Kasumi-1 (cell line): ENCODE measurements at regions not wholly inside any gene's neighbourhood (a gene's known extent, or its start where the extent isn't known, plus 50 kb on each side); places are given as distances from the start of the nearest gene placed in this dataset.

Experiments
- DNase-seq, 2 experiments: peaks; one replicate each; lab custom pipeline; 2025; lab: John Stamatoyannopoulos, UW

- no peak for DNase-seq
Observed at GRCh38 chr5:124839371-124839998, 93.0 kb upstream of the ZNF608 start.

GRCh38 chr5:124841829-124842712 lies 95.6 kb upstream of the ZNF608 start:
- no peak for DNase-seq

GRCh38 chr5:124842725-124843595 lies 96.5 kb upstream of the ZNF608 start:
- no peak for DNase-seq

- DNase-seq = no peak
Observed at GRCh38 chr5:124843596-124843899, 97.1 kb upstream of the ZNF608 start.

- no peak for DNase-seq
Observed at GRCh38 chr5:124844371-124844920, 98.0 kb upstream of the ZNF608 start.

GRCh38 chr5:124847907-124848306 lies 101.5 kb upstream of the ZNF608 start:
- DNase-seq = no peak

GRCh38 chr5:124849774-124850173 lies 103.3 kb upstream of the ZNF608 start:
- no peak for DNase-seq

- no peak for DNase-seq
Observed at GRCh38 chr5:124856726-124857125, 110.3 kb upstream of the ZNF608 start.

GRCh38 chr5:124858612-124859011 lies 112.2 kb upstream of the ZNF608 start:
- no peak for DNase-seq

- no peak for DNase-seq
Observed at GRCh38 chr5:124859027-124859426, 112.6 kb upstream of the ZNF608 start.

GRCh38 chr5:124859556-124860290 lies 113.3 kb upstream of the ZNF608 start:
- peak; percentile 6 to 7 for DNase-seq

GRCh38 chr5:124860291-124860655 lies 113.8 kb upstream of the ZNF608 start:
- no peak for DNase-seq

GRCh38 chr5:124865066-124865465 lies 118.6 kb upstream of the ZNF608 start:
- no peak for DNase-seq

- peak in 1 of 2 experiments; percentile 5 for DNase-seq
Observed at GRCh38 chr5:124865603-124866354, 119.3 kb upstream of the ZNF608 start.

- DNase-seq = no peak
Observed at GRCh38 chr5:124866355-124867136, 120.1 kb upstream of the ZNF608 start.

GRCh38 chr5:124867137-124867704 lies 120.8 kb upstream of the ZNF608 start:
- DNase-seq = no peak

GRCh38 chr5:124868676-124869075 lies 122.2 kb upstream of the ZNF608 start:
- DNase-seq = no peak

GRCh38 chr5:124869426-124870033 lies 123.1 kb upstream of the ZNF608 start:
- DNase-seq = no peak

GRCh38 chr5:124870070-124870469 lies 123.6 kb upstream of the ZNF608 start:
- DNase-seq = no peak
